Neuronal stem cell (in vitro differentiated cells): ENCODE measurements at regions not wholly inside any gene's neighbourhood (a gene's known extent, or its start where the extent isn't known, plus 50 kb on each side); places are given as distances from the start of the nearest gene placed in this dataset.
A peak's percentile ranks its signal among the peaks of the same experiment; 100 is the strongest.

Experiments used
- DNase-seq: peaks from one replicate; pipeline ENCODE4 v3.0.0-alpha.2; 2013; ENCODE audit warnings: low spot score
- H2AFZ ChIP-seq: one replicate; pipeline ENCODE4 v1.6.1; 2013; ENCODE audit warnings: mild to moderate bottlenecking, low read length, inconsistent platforms
- H2AK5ac ChIP-seq: 2 replicates; pipeline ENCODE4 v1.6.1; 2013; ENCODE audit warnings: low read depth, mild to moderate bottlenecking, inconsistent platforms, low read length, moderate library complexity, mixed read lengths
- H2BK120ac ChIP-seq: 2 replicates; pipeline ENCODE4 v1.6.1; 2013; ENCODE audit warnings: low read depth, mild to moderate bottlenecking, inconsistent platforms, low read length, moderate library complexity, mixed read lengths
- H2BK12ac ChIP-seq: one replicate; pipeline ENCODE4 v1.6.1; 2013; ENCODE audit warnings: low read length, inconsistent platforms
- H2BK15ac ChIP-seq: 2 replicates; pipeline ENCODE4 v1.6.1; 2013; ENCODE audit warnings: mild to moderate bottlenecking, low read length, inconsistent platforms, mixed read lengths
- H2BK5ac ChIP-seq: one replicate; pipeline ENCODE4 v1.6.1; 2013; ENCODE audit warnings: inconsistent platforms, mild to moderate bottlenecking, low read length, moderate library complexity
- H3K14ac ChIP-seq: one replicate; pipeline ENCODE4 v1.6.1; 2013; ENCODE audit warnings: low read length, inconsistent platforms
- H3K18ac ChIP-seq: 2 replicates; pipeline ENCODE4 v1.6.1; 2013; ENCODE audit warnings: low read length, inconsistent platforms
- H3K23ac ChIP-seq: 2 replicates; pipeline ENCODE4 v1.6.1; 2013; ENCODE audit warnings: low read depth, mild to moderate bottlenecking, mixed read lengths, low read length, inconsistent platforms; ENCODE audit not compliant: poor library complexity
- H3K27ac ChIP-seq: replicated peaks from 3 replicates; pipeline ENCODE4 v1.5.1; 2013; ENCODE audit warnings: low read length, inconsistent platforms
- H3K27me3 ChIP-seq, 3 experiments: 2 replicates each; pipeline ENCODE4 v1.6.1; 2013; ENCODE audit warnings: low read length in 3 of 3, mild to moderate bottlenecking in 2 of 3, inconsistent platforms in 1 of 3, low read depth in 1 of 3, mixed read lengths in 1 of 3, moderate library complexity in 1 of 3; ENCODE audit not compliant: control insufficient read depth in 3 of 3, insufficient read depth in 3 of 3
- H3K36me3 ChIP-seq, 2 donors: replicated peaks in 1 of 2; 2 replicates each; pipeline ENCODE4 v1.6.1; 2013; ENCODE audit warnings: low read length in 2 of 2; ENCODE audit not compliant: control insufficient read depth in 2 of 2, insufficient read depth in 2 of 2
- H3K4ac ChIP-seq: 2 replicates; pipeline ENCODE4 v1.6.1; 2013; ENCODE audit warnings: inconsistent platforms, mild to moderate bottlenecking, low read length, moderate library complexity
- H3K4me1 ChIP-seq, 2 donors: 1 replicate in 1 of 2; 2 replicates in 1 of 2; pipeline ENCODE4 v1.6.1; 2013; ENCODE audit warnings: low read length in 2 of 2, low read depth in 1 of 2; ENCODE audit not compliant: control insufficient read depth in 2 of 2, insufficient read depth in 1 of 2
- H3K4me2 ChIP-seq: one replicate; pipeline ENCODE4 v1.6.1; 2013; ENCODE audit warnings: mild to moderate bottlenecking, low read length, inconsistent platforms; ENCODE audit not compliant: insufficient read depth, poor library complexity, severe bottlenecking
- H3K4me3 ChIP-seq, 2 donors: 2 replicates each; pipeline ENCODE4 v1.5.1; 2013; ENCODE audit warnings: low read length in 2 of 2, mild to moderate bottlenecking in 2 of 2, inconsistent platforms in 1 of 2, moderate library complexity in 1 of 2
- H3K79me1 ChIP-seq: one replicate; pipeline ENCODE4 v1.6.1; 2013; ENCODE audit warnings: low read depth, mild to moderate bottlenecking, inconsistent platforms, low read length, moderate library complexity
- H3K9ac ChIP-seq: one replicate; pipeline ENCODE4 v1.6.1; 2013; ENCODE audit warnings: mild to moderate bottlenecking, low read depth, low read length, inconsistent platforms; ENCODE audit not compliant: poor library complexity
- H3K9me3 ChIP-seq, 2 donors: replicated peaks in 1 of 2; 2 replicates each; pipeline versions ENCODE3 to v1.6.1; 2013; ENCODE audit warnings: low read length in 2 of 2, mild to moderate bottlenecking in 2 of 2, inconsistent platforms in 1 of 2, low read depth in 1 of 2, mixed read lengths in 1 of 2, moderate library complexity in 1 of 2; ENCODE audit not compliant: control insufficient read depth in 2 of 2, insufficient read depth in 1 of 2
- H4K8ac ChIP-seq: one replicate; pipeline ENCODE4 v1.6.1; 2013; ENCODE audit warnings: low read depth, mild to moderate bottlenecking, inconsistent platforms, low read length, moderate library complexity
- H4K91ac ChIP-seq: one replicate; pipeline ENCODE4 v1.6.1; 2013; ENCODE audit warnings: low read length, low read depth, mild to moderate bottlenecking, inconsistent platforms; ENCODE audit not compliant: poor library complexity
- WGBS, 2 donors: extraction: QIAGEN DNeasy Blood & Tissue Kit; methylation state at CpG; one replicate each; pipeline ENCODE4 v1.1.7; 2013; ENCODE audit warnings: missing lambda C conversion rate in 2 of 2, mixed read lengths in 1 of 2; ENCODE audit not compliant: insufficient read length in 2 of 2, insufficient replicate concordance in 1 of 2; ENCODE audit errors: extremely low coverage in 2 of 2; 5-methylcytosine and 5-hydroxymethylcytosine counted together

DNA sequence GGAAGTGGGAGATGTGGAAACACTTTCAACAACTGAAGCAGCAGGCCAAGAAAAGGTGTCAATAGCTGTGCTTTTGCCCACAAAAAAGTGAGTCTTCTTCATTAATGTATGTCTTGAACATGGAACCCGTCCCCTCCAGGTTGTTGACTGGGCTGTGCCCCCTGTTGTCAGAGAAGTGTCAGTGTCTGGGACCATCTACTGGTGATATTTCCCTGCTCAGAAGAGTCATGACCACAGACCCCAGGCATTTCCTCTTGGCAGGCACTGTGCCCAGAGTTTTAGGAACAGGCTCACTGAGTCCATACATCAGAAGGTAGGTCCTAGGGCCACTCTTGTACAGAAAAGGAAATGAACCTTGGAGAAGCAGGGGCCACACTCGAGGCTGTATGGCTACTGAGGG, 54.8 kb upstream of the LARS2 start:
- H2BK120ac ChIP-seq: no peak overlapping the region
- H3K79me1 ChIP-seq: no peaks in the 10 kb centered on the region
- H2BK12ac ChIP-seq: no peak overlapping the region
- no peak overlapping the region for H2BK5ac ChIP-seq
- no peak overlapping the region for H3K4me2 ChIP-seq
- peaks cover 2 to 3% of the 10 kb centered on the region in 2 donors for H3K4me1 ChIP-seq
- peaks cover 0 to 30% (median 0%) of the 10 kb centered on the region in 3 experiments for H3K27me3 ChIP-seq
- H2AK5ac ChIP-seq: no peak overlapping the region
- DNase-seq: no peak
- H3K4me3 ChIP-seq: no peak overlapping the region
- H3K27ac ChIP-seq: no peak overlapping the region
- H3K9ac ChIP-seq: no peak overlapping the region
- H4K91ac ChIP-seq: no peak overlapping the region
- H3K14ac ChIP-seq: no peak overlapping the region
- H3K23ac ChIP-seq: no peak overlapping the region
- no peak overlapping the region for H4K8ac ChIP-seq
- no peak overlapping the region for H2AFZ ChIP-seq
- H2BK15ac ChIP-seq: no peak overlapping the region
- H3K9me3 ChIP-seq: no peaks in the 10 kb centered on the region
- WGBS, 2 donors: no CpG with 5 or more reads among the region's 2 CpGs
- H3K36me3 ChIP-seq: no peaks in the 10 kb centered on the region
- H3K18ac ChIP-seq: no peak overlapping the region
- H3K4ac ChIP-seq: no peak overlapping the region

DNA sequence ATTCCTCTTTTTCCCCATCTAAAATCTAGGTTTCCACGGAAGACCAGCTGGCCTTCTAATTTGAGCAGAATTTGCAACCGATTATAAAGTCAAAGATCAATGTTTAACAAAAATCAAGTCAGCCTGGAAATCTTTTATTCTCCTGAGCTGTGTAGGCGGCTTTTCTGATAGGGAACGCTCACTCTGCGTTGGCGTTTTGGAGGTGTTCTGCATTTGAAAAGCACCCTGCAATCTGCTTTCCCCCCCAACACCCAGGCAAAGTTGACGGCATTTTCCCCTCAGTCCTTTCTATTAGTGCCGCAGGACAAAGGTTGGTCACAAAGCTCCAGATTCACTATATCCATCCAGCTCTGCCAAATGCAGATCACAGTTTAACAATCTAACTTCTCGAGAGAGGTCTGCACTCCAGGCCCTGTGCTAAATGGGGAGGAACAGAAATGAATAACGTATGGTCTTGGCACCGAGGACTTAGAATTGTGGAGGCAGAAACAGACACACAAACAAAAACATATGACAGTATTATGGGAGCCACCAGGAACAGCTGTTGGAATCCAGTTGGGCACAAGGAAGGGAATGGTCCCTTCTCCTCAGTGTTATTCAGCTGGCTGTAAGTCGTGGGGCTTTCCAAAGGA, 50.4 kb upstream of the LARS2 start:
- WGBS, 2 donors: no CpG with 5 or more reads among the region's 12 CpGs
- H3K27me3 ChIP-seq: peaks cover 0 to 35% (median 0%) of the 10 kb centered on the region in 3 experiments

More for the DNA sequence above, 50.4 kb upstream of the LARS2 start:
- Histone ChIP-seq H3K27ac (no peak overlapping the region), H3K14ac (no peak overlapping the region), H3K36me3 (no peaks in the 10 kb centered on the region), H2BK120ac (no peak overlapping the region), H2AFZ (peak overlapping the region; percentile 68), H3K9me3 (no peaks in the 10 kb centered on the region), H3K23ac (no peak overlapping the region), H3K4me1 (peaks cover 2 to 3% of the 10 kb centered on the region in 2 donors), H3K4me3 (no peak overlapping the region), H2BK5ac (no peak overlapping the region), H3K9ac (no peak overlapping the region), H4K91ac (no peak overlapping the region), H2BK15ac (no peak overlapping the region), H3K4ac (no peak overlapping the region), H4K8ac (no peak overlapping the region), H2AK5ac (no peak overlapping the region), H3K4me2 (no peak overlapping the region), H3K79me1 (no peaks in the 10 kb centered on the region), H3K18ac (no peak overlapping the region), H2BK12ac (no peak overlapping the region)
- no peak for DNase-seq
